Hepatocyte (in vitro differentiated cells): ENCODE measurements at regions not wholly inside any gene's neighbourhood (a gene's known extent, or its start where the extent isn't known, plus 50 kb on each side); places are given as distances from the start of the nearest gene placed in this dataset.

ENCODE experiments used
- CTCF ChIP-seq: fragments of 200-600 bp; sonication (generic); IDR thresholded peaks from 2 replicates; pipeline ENCODE4 v1.5.1; 2016; ENCODE audit warnings: antibody characterized with exemption, mild to moderate bottlenecking; ENCODE audit not compliant: poor library complexity
- EZH2 ChIP-seq: fragments of 200-600 bp; sonication (generic); IDR thresholded peaks from 2 replicates; pipeline ENCODE4 v1.6.1; 2016; ENCODE audit warnings: antibody characterized with exemption, mild to moderate bottlenecking, borderline replicate concordance

GRCh38 chr4:170234800-170235199 is 145.0 kb upstream of the AADAT start:
- TF ChIP-seq CTCF (no peak), EZH2 (no peak)
